GM12874 (cell line): ENCODE measurements at regions not wholly inside any gene's neighbourhood (a gene's known extent, or its start where the extent isn't known, plus 50 kb on each side); places are given as distances from the start of the nearest gene placed in this dataset.

ENCODE experiments used
- CTCF ChIP-seq: IDR thresholded peaks from 2 replicates; pipeline ENCODE4 v1.5.1; 2011; ENCODE audit warnings: low read depth, mild to moderate bottlenecking, control low read depth, low read length, moderate library complexity; ENCODE audit not compliant: insufficient read depth

- no peak for TF ChIP-seq CTCF
Observed at GRCh38 chr17:65405563-65405962, 155.9 kb downstream of the AXIN2 start.

- no peak for TF ChIP-seq CTCF
Observed at GRCh38 chr17:65404761-65405160, 156.7 kb downstream of the AXIN2 start.

GRCh38 chr17:65403626-65404025 lies 157.8 kb downstream of the AXIN2 start:
- TF ChIP-seq CTCF: no peak

GRCh38 chr17:65402513-65403496 lies 158.6 kb downstream of the AXIN2 start:
- TF ChIP-seq CTCF: no peak

GRCh38 chr17:65401561-65401960 lies 159.9 kb downstream of the AXIN2 start:
- no peak for TF ChIP-seq CTCF

GRCh38 chr17:65400701-65401100 lies 160.7 kb downstream of the AXIN2 start:
- TF ChIP-seq CTCF: no peak

GRCh38 chr17:65398040-65398787 lies 163.2 kb downstream of the AXIN2 start:
- no peak for TF ChIP-seq CTCF
